Gastroesophageal sphincter (tissue), 3 donors: ENCODE measurements at regions not wholly inside any gene's neighbourhood (a gene's known extent, or its start where the extent isn't known, plus 50 kb on each side); places are given as distances from the start of the nearest gene placed in this dataset.

Experiments
- POLR2A ChIP-seq, 2 donors: fragments of 450-650 bp; IDR thresholded peaks; one replicate each; pipeline ENCODE4 v1.6.1; 2017; ENCODE audit warnings: antibody characterized with exemption in 2 of 2, mild to moderate bottlenecking in 2 of 2, moderate library complexity in 1 of 2
- TF ChIP-seq, protein P1 (sequence below), 4 experiments: fragments of 200-600 bp in 2 of 4; fragments of 450-650 bp in 2 of 4; sonication (generic) in 1 of 4; IDR thresholded peaks; one replicate each; pipeline ENCODE4 v1.5.1; 2017 to 2019; ENCODE audit warnings: antibody characterized with exemption in 4 of 4, mild to moderate bottlenecking in 2 of 4, moderate library complexity in 2 of 4

DNA sequence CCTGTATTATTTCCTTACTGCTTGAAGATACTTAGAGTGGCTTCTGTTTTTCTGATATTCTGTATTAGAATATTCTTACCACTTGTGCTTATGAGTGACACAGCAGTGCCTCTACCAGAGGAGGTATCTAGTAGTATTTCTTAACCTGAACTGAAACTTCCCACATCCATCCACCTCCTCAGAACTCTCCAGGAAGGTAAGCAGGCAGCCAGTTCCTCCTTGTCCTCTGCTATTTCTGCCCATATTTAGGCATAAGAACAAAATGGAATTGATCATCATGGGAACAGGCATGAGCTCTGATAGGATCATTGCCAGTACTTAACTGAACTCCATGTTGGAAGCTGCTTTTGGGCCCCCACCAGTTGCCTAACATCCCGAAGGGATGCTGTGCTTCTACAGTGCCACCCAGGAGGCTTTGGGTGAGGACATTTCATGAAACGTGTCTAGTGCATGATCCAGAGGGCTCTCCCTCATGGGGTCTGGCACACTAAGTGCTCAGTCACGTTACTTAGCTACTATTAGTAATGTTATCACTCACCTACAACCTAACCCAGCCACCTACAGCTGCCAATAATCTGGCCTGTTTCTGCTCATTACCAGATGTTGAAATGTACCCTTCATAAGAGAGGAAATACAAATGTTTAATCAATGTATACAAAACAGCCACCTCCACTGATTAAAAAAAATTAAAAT, 520.7 kb downstream of the EIPR1 start:
- TF ChIP-seq, protein P1, sequence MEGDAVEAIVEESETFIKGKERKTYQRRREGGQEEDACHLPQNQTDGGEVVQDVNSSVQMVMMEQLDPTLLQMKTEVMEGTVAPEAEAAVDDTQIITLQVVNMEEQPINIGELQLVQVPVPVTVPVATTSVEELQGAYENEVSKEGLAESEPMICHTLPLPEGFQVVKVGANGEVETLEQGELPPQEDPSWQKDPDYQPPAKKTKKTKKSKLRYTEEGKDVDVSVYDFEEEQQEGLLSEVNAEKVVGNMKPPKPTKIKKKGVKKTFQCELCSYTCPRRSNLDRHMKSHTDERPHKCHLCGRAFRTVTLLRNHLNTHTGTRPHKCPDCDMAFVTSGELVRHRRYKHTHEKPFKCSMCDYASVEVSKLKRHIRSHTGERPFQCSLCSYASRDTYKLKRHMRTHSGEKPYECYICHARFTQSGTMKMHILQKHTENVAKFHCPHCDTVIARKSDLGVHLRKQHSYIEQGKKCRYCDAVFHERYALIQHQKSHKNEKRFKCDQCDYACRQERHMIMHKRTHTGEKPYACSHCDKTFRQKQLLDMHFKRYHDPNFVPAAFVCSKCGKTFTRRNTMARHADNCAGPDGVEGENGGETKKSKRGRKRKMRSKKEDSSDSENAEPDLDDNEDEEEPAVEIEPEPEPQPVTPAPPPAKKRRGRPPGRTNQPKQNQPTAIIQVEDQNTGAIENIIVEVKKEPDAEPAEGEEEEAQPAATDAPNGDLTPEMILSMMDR (IDR thresholded peaks at IDR 0.05) = no peak
- TF ChIP-seq POLR2A (IDR thresholded peaks at IDR 0.05) = no peak
